ENCODE measurements at regions not wholly inside any gene's neighbourhood (a gene's known extent, or its start where the extent isn't known, plus 50 kb on each side); places are given as distances from the start of the nearest gene placed in this dataset.

DNA sequence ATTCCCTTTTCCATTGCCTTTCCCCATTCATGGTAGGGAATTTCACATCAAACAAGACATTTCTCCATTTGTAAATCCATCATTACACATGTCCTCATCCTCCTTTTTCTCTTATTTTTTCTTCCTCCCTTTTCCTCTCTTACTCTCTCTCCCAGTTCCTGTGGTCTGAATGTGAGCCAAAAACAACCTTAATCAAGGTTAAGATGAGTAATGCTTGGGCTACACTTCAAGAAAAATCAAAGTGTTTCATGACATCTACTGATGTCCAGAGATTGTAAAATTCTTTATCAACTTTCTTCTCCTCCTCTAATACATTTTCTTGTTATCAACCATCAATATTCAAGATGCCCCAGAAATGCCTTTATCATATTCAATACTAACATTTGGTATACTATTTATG is 172.5 kb upstream of the PRNP start:
- DNase-seq (ENCODE audit: low read depth): peak; percentile 76

DNA sequence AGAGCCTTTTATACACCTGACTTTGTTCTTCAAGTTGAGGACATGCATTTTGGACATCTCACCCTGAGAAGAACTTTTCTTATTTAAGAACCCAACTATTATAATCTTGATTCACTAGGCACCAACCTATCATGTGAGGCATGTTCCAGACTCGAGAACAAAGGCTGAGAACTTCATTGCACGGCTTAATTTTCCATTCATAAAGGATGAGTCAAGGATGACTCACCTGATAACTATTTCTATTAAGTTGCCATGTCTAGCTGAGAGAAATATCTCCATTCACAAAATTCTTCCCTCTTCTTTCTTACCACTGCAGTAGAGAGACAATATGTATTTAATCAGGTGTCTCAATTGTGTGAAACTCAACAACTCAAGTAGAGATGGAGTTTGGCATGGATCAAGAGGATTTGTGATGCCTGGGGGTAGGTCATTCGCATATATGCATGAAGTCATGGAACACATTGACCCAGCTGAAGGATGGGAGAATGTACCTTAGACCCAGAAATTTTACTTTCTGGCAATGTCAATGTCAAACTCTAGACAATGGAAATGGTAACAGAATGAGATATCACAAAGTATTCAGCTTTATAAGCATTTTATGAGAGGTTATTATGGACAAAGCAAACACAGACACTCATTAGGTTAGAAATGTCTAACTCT is 173.2 kb upstream of the PRNP start:
- peak; percentile 91 for DNase-seq (ENCODE audit: low read depth)

DNA sequence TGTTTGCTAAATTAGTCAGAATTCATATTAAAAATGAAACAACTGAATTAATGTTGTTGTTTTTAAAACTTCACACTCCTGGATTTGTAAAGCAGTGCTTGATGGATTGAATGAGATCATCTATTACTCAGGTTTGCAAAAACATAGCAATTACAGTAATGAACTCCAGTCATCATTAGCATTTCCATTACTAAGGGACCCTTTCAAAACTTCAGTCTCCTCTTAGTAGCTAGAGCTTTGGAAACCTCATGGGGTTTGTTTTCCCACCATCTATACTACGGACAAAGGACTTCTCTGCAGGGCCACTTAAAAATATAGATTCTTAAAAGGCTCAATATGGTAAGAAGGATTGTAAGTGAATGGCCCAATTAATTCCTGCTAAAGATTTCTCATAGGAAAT is 174.5 kb upstream of the PRNP start:
- DNase-seq (ENCODE audit: low read depth): no peak

DNA sequence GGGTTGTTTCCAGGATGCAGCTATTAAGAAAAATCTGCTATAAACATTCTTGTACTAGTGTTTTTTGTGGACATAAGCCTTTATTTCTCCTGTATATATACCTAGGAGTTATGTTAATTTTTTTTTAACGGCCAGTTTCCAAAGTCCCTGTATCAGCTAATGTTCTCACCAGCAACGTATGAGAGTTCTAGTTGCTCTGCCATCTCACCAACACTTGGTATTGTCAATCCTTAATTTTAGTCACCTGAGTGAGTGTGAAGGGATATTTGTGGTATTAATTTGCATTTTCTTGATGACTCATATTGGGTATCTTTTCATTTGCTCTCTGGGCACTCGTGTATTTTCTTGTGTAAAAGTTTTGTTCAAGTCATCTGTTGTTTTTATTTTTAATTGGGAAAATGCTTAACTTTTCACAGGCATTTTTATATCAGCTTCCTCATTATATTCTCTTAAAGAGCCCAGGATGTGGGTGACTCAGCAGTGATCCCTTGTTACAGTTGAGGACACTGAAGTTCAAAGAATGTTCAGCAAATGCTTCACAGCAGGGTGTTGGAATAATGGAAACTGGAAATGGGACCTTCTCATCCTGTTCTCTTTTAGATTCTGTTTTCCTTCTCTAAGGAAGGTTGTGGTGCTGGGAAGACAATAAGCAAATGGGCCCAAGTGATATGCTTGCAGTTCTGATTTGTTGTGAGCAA is 176.3 kb upstream of the PRNP start:
- peak; percentile 14 for DNase-seq (ENCODE audit: low read depth)

DNA sequence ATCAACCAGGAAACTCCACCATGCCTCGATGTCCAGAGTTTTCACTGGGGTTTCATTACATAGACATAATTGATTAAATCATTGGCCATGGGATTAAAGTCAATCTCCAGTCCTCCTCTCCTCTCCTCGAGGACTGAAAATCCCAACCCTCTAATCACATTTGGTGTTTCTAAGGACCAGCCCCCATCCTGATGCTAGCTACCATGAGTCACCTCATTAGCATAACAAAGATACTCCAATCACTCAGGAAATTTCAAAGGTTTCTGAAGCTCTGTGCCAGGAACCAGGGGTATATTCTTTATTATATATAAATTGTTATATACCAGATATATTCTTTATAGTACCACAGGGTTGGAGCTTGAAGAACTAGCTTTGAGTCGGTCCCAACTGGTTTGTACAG is 177.5 kb upstream of the PRNP start:
- DNase-seq (ENCODE audit: low read depth): no peak

DNA sequence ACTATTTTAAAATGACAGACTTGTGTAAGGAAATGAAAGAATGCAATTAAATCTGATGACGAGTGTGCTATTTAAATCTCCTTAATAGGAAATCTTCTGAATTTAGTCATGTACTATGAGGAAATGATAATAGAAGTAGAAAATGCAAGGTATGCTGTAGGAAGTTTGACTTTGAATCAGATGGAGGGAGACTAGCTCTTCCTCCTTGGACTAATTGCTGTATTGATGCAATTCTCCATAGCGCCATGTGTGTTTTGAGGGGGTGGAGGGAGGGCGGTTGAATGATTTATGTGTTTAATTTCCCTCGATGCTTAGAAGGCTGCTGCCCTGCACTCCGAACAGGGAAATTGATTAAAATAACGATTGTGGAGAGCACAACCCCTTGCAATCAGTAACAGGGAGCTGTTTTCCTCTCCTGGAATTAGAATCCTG is 179.0 kb upstream of the PRNP start:
- DNase-seq (ENCODE audit: low read depth): peak; percentile 86

DNA sequence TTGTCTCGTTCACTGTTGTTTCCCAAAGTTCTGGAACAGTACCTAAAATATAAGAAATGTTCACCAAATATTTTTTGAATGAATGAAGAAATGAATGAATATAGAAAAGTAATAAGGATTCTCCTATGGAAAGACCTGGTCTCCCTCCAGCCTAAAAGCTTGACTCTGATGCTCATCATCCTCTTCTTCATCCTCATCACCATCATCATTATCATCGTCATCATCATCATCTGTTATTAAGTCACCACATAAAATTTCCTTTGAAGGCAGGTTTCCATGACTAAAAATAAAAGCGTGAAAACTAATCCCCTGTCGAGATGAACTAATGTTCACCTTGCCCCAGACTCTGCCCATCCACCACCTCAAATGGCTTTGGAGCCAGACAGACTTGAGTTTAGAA is 181.4 kb upstream of the PRNP start:
- DNase-seq (ENCODE audit: low read depth): no peak

DNA sequence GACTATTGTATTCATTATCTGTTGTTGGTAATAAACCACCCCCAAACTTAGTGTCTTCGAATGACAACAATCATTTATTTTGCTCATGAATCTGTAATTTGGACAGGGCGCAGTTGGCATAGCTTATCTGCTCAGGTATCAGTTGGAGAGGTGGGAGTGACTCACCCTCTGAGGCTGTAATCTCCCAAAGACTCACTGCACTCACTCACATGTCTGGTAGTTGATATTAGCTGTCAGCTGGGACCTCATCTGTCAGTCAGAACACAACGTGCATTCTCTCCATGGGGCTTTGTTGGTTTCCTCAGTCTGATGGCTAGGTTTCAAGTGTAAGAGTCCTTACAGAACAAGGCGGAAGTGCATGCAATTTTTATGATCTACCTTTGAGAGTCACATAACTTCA is 183.5 kb upstream of the PRNP start:
- no peak for DNase-seq (ENCODE audit: low read depth)

DNA sequence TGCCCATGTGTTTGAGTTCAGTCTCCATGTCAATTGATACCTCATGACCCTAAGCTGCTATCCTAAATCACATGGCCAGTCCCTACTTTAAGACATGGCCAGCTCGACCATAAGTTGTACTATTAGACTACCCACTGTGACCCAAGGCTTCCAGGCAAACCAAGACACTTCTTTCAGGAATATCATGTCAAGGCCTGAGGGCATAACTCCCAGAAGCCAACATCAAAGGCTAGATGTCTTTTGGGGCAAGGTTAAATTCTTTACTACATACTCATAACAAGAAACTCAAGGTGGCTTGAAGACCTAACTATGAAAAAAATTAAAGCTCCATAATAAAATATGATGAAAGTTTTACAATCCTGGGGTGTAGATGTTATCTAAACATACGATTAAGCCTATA is 192.9 kb upstream of the PRNP start:
- DNase-seq (ENCODE audit: low read depth): no peak

DNA sequence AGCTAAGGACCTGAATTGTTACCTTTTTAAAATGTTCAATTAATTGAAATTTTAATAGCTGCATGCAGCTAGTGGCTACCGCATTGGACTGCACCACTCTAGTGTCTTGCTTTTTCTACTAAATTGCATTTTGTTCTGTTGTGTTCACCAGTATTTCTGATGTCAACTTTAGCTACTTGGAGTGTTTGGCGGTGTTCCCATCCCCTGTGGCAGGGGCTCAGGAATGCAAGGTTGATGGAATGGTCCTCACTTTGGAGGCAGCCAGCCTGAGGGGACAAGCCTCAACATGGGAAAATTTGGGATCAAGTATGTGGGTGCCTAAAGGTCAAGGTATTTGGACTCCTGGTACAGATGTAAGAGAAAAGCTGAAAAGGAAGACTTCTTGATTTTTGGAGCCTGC is 194.6 kb upstream of the PRNP start:
- DNase-seq (ENCODE audit: low read depth): no peak

DNA sequence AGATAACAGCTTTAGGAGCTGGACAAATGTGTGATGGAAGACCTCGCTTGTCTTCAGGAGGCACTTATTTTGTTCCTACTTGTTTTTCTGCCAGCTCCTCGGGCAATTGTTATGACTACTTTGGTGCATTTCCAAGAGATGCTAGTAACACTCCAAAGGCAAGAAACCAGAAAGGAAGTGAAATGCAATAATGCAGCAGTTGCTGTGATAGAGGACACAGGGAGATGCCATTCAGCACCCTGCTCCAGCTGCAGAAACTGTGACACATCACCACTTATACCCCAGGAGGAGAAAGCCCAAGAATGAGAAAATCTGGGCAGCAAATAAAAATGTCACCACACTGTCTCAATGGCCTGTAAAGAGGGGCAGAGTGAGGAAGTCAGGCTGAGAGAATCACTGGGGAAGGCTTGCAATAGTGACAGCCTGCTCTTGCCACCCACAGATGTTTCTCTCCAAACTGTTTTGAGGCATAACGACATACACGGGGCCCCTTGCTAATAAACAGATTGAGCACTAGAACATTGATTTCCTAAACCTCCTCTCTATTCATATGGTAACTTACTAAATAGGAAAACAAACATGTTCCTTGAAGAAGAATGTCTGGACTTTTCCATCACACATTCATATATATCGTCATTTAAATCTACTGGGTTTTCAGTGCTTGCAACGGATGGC is 195.5 kb upstream of the PRNP start:
- DNase-seq (ENCODE audit: low read depth): no peak

DNA sequence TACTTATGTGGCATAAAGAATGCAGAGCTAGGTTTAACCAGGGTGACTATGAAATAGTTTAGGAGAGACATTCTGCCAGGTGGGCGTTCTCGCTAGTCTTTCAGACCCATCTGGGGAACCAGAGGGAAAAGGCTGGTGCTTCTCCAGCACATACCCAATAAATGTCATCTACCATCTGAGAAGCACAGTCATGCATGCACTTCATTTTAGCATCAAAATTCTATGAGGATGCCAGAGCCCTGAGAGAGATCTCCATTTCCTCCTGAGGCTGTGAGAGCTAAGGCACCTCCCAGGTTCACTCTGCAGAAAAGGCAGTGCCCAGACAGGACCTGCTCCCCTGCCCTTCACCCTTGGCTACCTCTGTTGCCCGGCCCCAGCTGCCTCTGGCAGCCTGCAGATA is 196.2 kb upstream of the PRNP start:
- no peak for DNase-seq (ENCODE audit: low read depth)

DNA sequence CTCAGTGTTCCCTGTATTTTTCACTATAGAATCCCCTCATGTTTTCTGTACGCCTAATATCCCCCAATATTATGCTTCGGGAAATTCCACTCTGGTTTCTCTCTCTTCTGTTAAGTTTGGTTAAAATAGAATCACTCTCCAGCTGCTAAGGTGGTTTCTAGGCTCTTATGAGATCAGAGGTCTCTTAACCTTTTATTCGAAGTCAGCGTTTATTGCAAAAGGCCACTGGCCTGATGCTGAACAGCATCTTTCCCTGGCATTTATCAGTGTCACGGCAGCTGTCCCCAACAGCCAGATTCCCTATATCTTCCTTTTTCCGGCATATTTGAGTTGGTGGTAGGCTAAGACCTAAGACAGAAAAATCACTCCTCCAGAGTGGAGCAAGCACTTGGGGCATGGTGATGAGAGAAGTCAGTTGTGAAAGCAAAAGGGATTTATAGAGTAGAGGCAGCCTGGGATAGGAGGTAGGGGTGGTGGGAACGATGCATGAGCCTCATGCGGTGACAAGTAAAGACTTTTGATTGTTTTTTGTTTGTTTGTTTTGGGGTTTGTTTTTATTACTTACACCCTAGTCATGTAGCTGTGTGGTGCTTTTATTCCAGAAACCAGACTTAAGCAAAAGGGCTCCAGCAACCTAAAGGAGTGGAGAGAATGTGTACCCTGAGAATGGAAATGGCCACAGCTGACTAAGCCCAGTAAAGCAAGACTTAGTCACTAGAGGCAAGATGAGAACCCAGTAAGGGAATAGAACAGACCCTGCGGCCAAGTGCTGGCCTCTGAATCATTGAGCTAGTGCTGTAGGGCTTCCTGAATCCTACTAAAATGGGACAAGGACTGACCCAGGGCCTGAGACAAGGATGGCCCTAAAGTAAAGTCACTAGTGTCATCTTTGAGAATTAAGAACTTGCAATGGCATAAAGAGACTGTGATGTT is 197.6 kb upstream of the PRNP start:
- DNase-seq (ENCODE audit: low read depth): no peak

DNA sequence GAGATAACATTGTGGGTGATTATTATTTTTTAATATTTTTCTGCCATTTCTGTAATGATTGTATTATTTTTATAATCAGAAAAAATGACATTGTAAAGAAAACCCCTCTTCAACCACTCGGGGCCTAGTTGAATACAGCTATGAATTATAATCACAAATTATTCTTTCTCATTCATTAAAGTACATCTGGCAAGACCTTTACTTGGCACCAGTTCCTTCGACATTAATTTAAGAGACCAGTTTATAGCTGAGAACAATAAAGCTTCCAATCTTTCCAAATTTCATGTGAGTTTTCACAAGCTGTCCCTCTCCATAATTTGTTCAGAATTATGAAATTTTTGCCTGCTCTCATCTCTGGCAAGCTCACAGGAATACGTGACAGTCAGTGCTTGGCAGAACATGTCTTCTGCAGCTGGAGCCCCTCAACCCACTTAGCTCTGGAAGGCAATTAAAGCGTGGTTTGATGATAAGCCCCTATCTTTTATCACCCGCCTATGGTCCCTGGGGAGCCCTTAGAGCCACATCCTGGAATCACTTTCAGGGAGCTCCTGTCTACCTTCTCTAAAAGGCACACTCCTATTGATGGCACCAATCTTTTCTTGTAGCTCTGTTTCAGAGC is 201.8 kb upstream of the PRNP start:
- no peak for DNase-seq (ENCODE audit: low read depth)

DNA sequence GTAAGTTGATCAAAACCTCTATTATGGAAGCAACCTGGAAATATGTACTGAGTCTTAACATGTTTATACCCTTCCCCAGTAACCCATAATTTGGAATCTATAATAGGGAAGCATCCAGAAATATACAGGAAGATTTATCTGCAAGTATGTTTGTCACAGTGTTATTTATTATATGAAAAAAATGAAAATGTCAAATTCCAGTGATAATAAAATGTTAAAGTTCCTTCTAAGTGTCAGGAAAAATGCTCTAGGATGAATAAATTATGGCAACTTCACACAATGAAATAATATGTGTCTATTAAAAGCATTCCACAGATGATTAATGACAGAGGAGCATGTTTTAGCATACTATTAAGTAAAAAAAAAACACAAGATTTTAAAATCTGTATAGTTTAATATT is 202.3 kb upstream of the PRNP start:
- DNase-seq (ENCODE audit: low read depth): no peak

DNA sequence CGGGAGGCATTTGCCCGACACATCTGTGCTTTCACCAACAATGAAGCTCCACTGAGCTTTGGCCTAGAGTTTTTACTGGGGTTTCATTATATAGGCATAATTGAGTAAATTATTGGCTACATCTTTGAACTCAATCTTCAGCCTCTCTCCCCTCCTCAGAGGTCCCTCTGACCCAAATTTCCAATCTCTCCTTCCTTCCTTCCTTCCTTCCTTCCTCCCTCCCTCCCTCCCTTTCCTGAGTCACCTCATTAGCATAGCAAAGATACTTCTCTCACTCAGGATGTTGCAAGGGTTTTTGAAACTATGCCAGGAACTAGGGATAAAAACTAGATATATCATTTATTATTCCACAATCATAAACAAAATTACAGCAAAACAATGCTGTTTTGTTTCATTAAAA is 202.8 kb upstream of the PRNP start:
- DNase-seq (ENCODE audit: low read depth): no peak

DNA sequence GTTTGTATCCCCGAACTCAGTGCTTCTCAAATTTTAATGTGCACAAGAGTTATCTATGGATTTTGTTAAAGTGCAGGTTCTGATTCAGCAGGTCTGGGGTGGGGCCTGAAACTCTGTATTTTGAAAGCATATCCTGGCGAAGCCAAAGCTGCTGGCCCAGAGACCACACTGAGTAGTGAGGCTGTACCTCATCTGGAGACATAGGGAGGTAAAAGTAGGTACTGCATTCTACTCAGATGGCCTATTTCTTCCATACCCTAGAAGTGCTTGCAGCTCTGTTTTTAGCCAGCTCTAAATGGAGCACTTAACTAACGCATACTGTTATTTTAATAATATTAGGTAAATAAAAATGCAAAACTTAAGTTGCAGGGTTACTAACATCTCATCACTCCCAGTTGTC is 206.2 kb upstream of the PRNP start:
- DNase-seq (ENCODE audit: low read depth): no peak

DNA sequence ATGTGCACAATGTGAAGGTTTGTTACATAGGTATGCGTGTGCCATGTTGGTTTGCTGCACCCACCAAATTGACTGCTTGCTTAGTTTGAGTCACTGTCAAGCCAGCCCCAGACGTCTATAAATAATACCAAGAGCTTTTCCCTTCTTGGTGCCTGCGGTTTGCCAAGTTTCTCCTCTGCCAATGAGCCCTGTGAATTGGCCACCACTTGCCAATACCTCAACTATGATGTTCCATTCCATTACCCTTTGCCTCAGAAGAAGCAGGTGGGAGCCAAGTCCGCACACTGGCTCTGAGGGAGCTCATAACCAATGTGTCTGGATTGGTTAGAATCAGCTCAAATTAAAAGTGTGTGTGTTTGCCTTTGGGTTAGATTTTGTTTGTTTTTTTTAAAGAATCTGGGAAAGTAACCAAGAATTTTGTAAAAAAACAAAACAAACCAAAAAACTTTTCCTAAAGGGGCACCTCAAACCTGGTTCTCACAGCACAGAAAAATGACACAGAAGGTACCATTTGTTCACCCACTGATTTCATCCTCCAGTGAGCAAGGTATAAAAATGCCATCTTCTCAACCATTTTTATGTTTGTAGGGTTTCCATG is 209.3 kb upstream of the PRNP start:
- no peak for DNase-seq (ENCODE audit: low read depth)

DNA sequence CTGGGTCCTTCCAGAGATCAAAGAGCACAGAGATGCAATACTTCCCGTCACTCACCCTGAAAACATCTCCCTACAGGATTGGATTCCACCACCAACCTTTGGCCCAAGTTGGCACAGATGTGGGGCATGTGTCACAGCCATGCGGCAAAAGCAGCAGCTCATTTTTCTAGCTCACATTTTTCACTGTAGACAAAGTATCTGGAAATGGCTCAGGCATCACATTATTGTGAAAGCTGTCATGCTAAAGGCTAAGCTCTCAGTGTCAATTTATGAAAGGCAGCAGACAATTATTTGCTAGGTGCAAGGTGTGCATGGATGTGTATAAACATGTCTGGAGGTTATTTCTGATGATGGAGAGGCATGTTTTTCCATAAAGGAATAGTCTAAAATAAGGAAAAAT is 213.3 kb upstream of the PRNP start:
- DNase-seq (ENCODE audit: low read depth): no peak

DNA sequence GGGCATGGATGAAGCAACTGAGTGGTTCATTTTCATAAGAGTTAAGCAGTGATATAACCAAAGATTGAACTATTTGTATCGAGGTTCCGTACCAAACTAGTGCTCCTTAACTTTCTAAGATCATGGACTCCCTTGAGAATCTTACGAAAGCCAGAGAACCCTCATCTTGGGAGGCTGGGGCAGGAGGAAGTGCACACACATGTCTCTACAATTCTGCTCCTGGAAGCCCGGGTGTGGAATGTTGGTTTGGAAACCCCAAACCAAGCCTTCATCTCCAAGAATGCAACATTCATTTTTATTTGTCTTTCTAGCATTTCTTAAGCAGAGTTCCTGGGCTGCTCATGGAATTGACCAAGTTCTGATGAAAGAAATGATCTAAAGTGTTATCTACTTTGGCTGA is 215.0 kb upstream of the PRNP start:
- no peak for DNase-seq (ENCODE audit: low read depth)

DNA sequence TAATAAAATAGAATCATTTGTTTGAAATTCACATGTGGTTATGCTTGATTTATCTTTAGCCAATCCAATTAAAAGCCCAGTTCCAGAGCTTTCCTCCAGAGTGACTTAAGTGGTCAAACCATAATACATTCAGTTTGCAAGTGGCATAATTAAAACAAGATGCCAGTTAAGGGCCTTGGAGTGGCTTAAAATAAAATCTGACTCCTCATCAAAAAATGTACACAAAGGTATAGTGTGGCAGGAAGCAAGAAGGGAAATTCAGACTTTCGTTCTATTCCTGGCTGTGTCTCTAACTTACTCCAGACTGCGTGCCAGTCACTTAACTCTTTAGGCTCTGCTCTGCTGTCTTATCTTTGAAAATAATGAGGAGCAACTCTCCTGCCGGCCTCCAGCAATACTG is 215.9 kb upstream of the PRNP start:
- no peak for DNase-seq (ENCODE audit: low read depth)

DNA sequence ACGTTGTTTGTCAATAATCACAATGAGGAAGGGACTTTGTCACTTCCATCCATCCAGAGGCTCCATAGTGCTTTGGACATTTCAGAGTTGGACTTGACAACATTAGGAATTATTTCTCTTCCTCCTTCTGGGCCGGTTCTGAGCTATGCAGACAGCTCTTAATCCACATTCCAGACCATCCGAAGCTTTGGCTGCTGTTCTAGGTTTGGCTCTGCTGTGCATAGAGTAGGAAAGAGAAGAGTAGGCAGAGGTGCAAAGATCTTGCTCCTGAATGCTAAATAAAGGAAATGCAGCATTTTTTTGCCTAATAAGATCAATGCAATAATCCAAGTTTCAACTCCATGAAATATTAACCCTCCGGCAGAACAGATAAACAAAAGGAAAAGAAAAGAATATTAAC is 216.3 kb upstream of the PRNP start:
- no peak for DNase-seq (ENCODE audit: low read depth)

Measured in non-pigmented ciliary epithelial cell (primary cell).